ENCODE measurements at regions not wholly inside any gene's neighbourhood (a gene's known extent, or its start where the extent isn't known, plus 50 kb on each side); places are given as distances from the start of the nearest gene placed in this dataset.

DNA sequence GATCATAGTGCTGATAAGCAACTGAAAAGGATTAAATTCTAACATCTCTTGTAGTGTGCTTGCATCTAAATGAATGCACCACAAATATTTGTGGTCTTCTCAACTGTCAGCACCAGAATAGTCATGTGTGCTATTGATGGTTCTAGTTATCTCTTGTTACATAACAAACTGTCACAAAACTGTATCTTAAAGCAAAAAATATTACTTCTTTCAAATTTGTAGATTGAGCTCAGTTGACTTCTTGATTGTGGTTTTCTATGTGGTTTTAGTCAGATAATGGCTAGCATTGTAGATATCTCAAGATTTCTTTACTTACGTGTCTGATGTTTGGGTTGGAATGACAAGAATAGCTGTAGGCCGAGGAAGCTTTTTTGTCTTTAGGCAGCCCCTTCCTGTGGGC is 431.3 kb downstream of the SLITRK6 start:
- TF ChIP-seq, protein P1, sequence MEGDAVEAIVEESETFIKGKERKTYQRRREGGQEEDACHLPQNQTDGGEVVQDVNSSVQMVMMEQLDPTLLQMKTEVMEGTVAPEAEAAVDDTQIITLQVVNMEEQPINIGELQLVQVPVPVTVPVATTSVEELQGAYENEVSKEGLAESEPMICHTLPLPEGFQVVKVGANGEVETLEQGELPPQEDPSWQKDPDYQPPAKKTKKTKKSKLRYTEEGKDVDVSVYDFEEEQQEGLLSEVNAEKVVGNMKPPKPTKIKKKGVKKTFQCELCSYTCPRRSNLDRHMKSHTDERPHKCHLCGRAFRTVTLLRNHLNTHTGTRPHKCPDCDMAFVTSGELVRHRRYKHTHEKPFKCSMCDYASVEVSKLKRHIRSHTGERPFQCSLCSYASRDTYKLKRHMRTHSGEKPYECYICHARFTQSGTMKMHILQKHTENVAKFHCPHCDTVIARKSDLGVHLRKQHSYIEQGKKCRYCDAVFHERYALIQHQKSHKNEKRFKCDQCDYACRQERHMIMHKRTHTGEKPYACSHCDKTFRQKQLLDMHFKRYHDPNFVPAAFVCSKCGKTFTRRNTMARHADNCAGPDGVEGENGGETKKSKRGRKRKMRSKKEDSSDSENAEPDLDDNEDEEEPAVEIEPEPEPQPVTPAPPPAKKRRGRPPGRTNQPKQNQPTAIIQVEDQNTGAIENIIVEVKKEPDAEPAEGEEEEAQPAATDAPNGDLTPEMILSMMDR (IDR thresholded peaks at IDR 0.05 in 2 of 3, conservative IDR thresholded peaks at IDR 0.05 in 1 of 3; ENCODE audit: borderline replicate concordance in 1 of 3, insufficient read depth in 1 of 3, low read depth in 2 of 3, low read length in 2 of 3) = no peak
- TF ChIP-seq, protein P2, sequence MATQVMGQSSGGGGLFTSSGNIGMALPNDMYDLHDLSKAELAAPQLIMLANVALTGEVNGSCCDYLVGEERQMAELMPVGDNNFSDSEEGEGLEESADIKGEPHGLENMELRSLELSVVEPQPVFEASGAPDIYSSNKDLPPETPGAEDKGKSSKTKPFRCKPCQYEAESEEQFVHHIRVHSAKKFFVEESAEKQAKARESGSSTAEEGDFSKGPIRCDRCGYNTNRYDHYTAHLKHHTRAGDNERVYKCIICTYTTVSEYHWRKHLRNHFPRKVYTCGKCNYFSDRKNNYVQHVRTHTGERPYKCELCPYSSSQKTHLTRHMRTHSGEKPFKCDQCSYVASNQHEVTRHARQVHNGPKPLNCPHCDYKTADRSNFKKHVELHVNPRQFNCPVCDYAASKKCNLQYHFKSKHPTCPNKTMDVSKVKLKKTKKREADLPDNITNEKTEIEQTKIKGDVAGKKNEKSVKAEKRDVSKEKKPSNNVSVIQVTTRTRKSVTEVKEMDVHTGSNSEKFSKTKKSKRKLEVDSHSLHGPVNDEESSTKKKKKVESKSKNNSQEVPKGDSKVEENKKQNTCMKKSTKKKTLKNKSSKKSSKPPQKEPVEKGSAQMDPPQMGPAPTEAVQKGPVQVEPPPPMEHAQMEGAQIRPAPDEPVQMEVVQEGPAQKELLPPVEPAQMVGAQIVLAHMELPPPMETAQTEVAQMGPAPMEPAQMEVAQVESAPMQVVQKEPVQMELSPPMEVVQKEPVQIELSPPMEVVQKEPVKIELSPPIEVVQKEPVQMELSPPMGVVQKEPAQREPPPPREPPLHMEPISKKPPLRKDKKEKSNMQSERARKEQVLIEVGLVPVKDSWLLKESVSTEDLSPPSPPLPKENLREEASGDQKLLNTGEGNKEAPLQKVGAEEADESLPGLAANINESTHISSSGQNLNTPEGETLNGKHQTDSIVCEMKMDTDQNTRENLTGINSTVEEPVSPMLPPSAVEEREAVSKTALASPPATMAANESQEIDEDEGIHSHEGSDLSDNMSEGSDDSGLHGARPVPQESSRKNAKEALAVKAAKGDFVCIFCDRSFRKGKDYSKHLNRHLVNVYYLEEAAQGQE (IDR thresholded peaks at IDR 0.05; ENCODE audit: low read depth) = no peak

All from HCT116 (cell line).